Activated T-cell treated with anti-CD3 and anti-CD28 coated beads, Interleukin-2, amount 50 U/mL, for 48 hours (primary cell): ENCODE measurements at regions not wholly inside any gene's neighbourhood (a gene's known extent, or its start where the extent isn't known, plus 50 kb on each side); places are given as distances from the start of the nearest gene placed in this dataset.
A peak's percentile ranks its signal among the peaks of the same experiment; 100 is the strongest.

Source experiments
- DNase-seq, 2 experiments: peaks; one replicate each; pipeline ENCODE4 v3.0.0-alpha.2; 2020

GRCh38 chr5:54634089-54634488 is 116.5 kb downstream of the SNX18 start:
- no peak for DNase-seq

- no peak for DNase-seq
Measured at GRCh38 chr5:54632131-54632701, 114.7 kb downstream of the SNX18 start.

- no peak for DNase-seq
Measured at GRCh38 chr5:54630738-54631359, 113.3 kb downstream of the SNX18 start.

GRCh38 chr5:54629115-54629514 is 111.6 kb downstream of the SNX18 start:
- no peak for DNase-seq

- no peak for DNase-seq
Measured at GRCh38 chr5:54628050-54628449, 110.5 kb downstream of the SNX18 start.

- DNase-seq: no peak
Measured at GRCh38 chr5:54626407-54626806, 108.8 kb downstream of the SNX18 start.

- no peak for DNase-seq
Measured at GRCh38 chr5:54624805-54625568, 107.4 kb downstream of the SNX18 start.

GRCh38 chr5:54621709-54622108 is 104.2 kb downstream of the SNX18 start:
- DNase-seq: no peak

- no peak for DNase-seq
Measured at GRCh38 chr5:54621048-54621447, 103.5 kb downstream of the SNX18 start.

GRCh38 chr5:54620141-54620933 is 102.8 kb downstream of the SNX18 start:
- no peak for DNase-seq

GRCh38 chr5:54619731-54620130 is 102.2 kb downstream of the SNX18 start:
- no peak for DNase-seq

GRCh38 chr5:54616518-54617220 is 99.1 kb downstream of the SNX18 start:
- no peak for DNase-seq

GRCh38 chr5:54616031-54616430 is 98.5 kb downstream of the SNX18 start:
- DNase-seq: no peak

- DNase-seq: no peak
Measured at GRCh38 chr5:54615381-54615780, 97.8 kb downstream of the SNX18 start.

GRCh38 chr5:54612711-54613110 is 95.2 kb downstream of the SNX18 start:
- no peak for DNase-seq

- no peak for DNase-seq
Measured at GRCh38 chr5:54611290-54611951, 93.9 kb downstream of the SNX18 start.

- peak in 1 of 2 experiments; percentile 24 for DNase-seq
Measured at GRCh38 chr5:54610197-54610944, 92.8 kb downstream of the SNX18 start.

GRCh38 chr5:54608423-54609085 is 91.0 kb downstream of the SNX18 start:
- DNase-seq: no peak

GRCh38 chr5:54607006-54607405 is 89.4 kb downstream of the SNX18 start:
- DNase-seq: no peak

- DNase-seq: no peak
Measured at GRCh38 chr5:54603372-54603771, 85.8 kb downstream of the SNX18 start.

GRCh38 chr5:54602475-54602874 is 84.9 kb downstream of the SNX18 start:
- no peak for DNase-seq
